Hepatic stellate cell (primary cell): ENCODE measurements at regions not wholly inside any gene's neighbourhood (a gene's known extent, or its start where the extent isn't known, plus 50 kb on each side); places are given as distances from the start of the nearest gene placed in this dataset.
"Not testable (repeated sequence)": the region's sequence is repeated elsewhere in the genome, so short reads cannot be mapped to it uniquely, and the experiment has no call there.

Source experiments
- DNase-seq: peaks from one replicate; pipeline ENCODE4 v3.0.0; 2011; ENCODE audit warnings: low spot score

DNA sequence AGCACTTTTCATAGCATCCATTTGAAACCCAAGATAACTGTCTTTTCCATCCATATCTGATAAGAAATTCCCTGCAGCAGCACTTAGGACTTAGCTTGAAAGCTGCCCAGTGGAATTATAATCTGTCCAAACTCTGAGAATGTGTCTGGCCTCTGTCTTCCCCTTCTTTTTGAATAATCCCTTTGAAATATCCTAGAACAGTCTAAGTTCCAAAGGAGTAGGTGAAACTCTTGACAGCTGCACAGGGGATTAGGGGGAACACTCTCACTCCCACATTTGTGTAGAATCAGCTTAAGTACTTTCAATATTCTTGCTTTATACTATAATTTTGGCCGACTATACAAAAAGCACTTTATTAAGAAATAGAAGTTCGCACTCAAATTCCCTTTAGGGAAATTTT is 157.7 kb downstream of the PAPSS1 start:
- DNase-seq: no peak

DNA sequence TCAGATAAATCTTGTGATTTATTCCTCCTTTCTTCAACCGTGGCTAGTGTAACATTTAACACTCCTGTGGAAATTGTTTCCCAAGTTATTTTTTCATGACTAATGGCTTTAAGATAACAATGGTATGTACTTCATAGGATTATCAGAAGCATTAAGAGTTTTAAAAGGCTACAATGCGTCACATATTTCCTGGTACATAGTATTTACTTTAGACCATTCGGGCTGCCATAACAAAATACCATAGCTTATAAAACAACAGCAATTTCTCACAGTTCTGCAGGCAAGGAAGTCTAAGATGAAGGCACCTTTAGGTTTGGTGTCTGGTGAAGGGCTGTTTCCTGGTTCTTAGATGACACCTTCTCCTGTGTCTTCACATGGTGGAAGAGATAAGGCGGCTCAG is 158.6 kb downstream of the PAPSS1 start:
- no peak for DNase-seq

- no peak for DNase-seq
Observed at GRCh38 chr4:107559653-107560052, 160.4 kb downstream of the PAPSS1 start.

- DNase-seq: no peak
Observed at GRCh38 chr4:107552306-107552705, 167.7 kb downstream of the PAPSS1 start.

- DNase-seq: no peak
Observed at GRCh38 chr4:107548211-107548905, 171.7 kb downstream of the PAPSS1 start.

- no peak for DNase-seq
Observed at GRCh38 chr4:107546638-107547037, 173.4 kb downstream of the PAPSS1 start.

GRCh38 chr4:107541511-107541910 is 178.5 kb downstream of the PAPSS1 start:
- DNase-seq: no peak

GRCh38 chr4:107531927-107532326 is 188.1 kb downstream of the PAPSS1 start:
- DNase-seq: no peak

- no peak for DNase-seq
Observed at GRCh38 chr4:107520368-107520767, 199.7 kb downstream of the PAPSS1 start.

GRCh38 chr4:107519053-107519452 is 201.0 kb downstream of the PAPSS1 start:
- DNase-seq: no peak

DNA sequence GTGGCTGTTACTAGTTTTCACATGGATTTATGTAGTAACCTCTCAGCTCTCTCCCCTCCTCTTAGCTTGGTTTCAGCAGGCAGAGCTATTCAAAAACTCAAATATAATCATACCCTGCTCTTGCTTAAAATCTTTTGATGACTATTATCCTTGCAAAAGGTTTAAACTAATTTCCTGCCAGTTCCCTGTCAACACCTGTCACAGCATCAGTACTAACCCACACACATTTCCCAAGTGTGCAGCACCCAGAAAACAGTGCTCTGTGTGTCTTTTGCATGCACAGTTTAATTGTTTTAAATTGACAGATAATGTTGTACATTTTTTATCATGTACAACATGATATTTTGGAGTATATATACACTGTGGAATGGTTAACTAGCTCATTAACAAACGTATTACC is 202.0 kb downstream of the PAPSS1 start:
- DNase-seq: no peak

- no peak for DNase-seq
Observed at GRCh38 chr4:107512549-107512948, 207.5 kb downstream of the PAPSS1 start.

DNA sequence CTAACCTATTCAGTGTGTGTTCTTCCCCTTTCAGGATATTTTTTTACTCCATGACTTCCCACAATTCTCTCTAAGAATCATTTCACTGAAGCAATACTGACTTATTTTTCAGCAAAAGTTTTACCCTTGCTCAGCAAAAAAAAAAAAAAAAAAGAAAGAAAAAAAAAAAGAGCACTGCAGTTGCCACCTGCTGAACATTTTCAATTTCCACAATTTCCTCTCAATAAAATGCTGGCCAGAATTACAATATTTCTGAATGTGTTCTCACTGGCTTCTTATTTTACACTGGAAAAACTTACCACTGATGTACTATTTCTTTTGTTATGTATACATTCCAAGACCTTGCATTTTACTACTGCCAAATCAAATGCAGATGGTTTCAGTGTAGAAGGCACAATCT is 210.4 kb downstream of the PAPSS1 start:
- DNase-seq: no peak

- DNase-seq: no peak
Observed at GRCh38 chr4:107500551-107500950, 219.5 kb downstream of the PAPSS1 start.

GRCh38 chr4:107497054-107497453 is 223.0 kb downstream of the PAPSS1 start:
- DNase-seq: no peak

DNA sequence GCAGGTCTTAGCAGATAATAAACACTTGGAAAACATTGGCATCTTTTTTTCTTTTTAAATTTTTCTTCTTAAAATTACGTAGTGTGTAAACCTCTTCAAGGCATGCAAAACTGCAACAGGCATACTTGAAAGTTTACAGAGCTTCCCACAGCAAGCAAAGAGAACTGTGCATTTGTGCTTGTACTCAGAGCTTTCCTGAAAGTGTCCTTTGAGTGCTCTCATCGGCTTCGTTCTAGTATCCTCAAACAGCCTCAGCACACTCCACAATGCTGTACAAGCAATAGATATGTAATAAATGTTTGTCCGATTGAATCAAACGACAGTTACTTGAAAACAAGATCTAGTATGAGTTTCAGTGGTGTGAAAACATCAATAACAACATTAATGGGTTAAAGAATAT is 227.5 kb downstream of the PAPSS1 start:
- DNase-seq: no peak

GRCh38 chr4:107490116-107490515 is 229.9 kb downstream of the PAPSS1 start:
- no peak for DNase-seq

DNA sequence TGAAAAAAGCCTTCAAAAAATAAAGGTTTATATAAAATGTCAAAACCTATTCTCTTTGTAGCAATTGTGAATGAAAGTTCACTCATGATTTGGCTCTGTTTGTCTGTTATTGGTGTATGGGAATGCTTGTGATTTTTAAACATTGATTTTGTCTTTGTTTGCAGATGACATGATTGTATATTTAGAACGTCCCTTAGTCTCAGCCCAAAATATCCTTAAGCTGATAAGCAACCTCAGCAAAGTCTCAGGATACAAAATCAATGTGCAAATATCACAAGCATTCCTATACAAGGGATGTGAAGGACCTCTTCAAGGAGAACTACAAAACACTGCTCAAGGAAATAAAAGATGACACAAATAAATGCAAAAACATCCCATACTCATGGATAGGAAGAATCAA is 236.4 kb downstream of the PAPSS1 start:
- DNase-seq: not testable (repeated sequence)

DNA sequence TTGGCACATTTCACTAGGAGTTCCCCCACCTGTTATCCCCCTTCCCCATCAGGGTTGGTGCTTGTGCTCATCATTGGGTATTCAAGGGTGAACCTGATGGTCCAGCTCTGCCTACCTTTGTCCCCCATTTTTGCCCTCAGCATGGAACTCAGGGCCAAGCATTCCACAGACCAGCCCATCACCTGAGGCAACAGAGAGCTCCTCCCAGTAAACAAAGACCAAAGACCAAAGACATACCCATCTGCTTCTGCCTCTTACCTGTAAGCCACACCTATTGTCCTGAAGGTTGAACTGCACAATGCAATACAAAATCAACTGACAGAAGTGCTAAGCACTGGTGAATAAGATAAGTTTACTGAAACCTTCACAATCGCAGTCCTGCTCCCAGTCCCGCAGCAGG is 237.5 kb downstream of the PAPSS1 start:
- no peak for DNase-seq

GRCh38 chr4:107478327-107478980 is 241.6 kb downstream of the PAPSS1 start:
- no peak for DNase-seq

- no peak for DNase-seq
Observed at GRCh38 chr4:107473126-107473525, 246.9 kb downstream of the PAPSS1 start.

DNA sequence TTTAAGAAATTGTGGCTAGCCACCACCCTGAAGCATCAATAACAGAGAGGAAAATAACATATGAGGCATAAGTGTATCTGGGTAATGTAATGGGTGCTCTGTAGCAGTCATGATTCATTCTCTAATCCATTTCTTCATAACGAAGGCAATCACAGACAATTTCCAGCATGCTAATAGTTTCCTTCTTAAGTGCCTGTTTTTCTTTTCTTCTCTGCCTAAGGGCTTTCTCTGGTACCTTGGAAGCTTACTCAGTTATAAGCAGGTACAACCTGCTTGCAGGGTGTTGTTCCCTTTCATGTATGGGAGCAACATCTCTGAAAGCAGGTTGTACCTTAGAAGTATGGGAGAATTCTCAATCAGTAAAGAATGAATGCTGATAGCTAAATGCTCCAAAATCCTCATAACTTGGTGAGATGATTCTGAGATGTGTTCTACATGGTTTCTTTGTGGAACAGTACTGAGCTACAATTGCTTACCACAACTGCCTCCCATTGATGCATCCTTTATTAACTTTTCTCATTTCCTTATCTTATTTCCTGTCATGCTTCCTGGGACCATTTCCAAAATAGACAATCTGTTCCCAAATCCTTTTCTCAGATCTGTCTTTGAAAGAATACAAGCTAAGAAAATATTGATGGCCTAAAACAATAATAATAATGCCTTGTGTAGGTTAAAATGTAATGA is 247.6 kb downstream of the PAPSS1 start:
- DNase-seq: no peak

- DNase-seq: no peak
Observed at GRCh38 chr4:107470173-107470572, 249.9 kb downstream of the PAPSS1 start.
